Panc1 (cell line): ENCODE measurements at regions not wholly inside any gene's neighbourhood (a gene's known extent, or its start where the extent isn't known, plus 50 kb on each side); places are given as distances from the start of the nearest gene placed in this dataset.

Experiments used
- ATAC-seq: fragments of 200-7000 bp; cut with Tn5 transposase; 2 replicates; pipeline ENCODE4 v1.9.1; 2020; ENCODE audit warnings: mild to moderate bottlenecking, moderate library complexity
- BruUV-seq: library from RNA; stranded (reverse); fragments of 400-500 nt; replicated peaks from 2 replicates; lab custom pipeline; 2021; lab: Mats Ljungman, UMichigan
- CTCF ChIA-PET: fragments of 300-600 bp; sonication (Branson Sonifier 250); formaldehyde crosslinking; loops from one replicate; lab custom pipeline; 2022; ENCODE audit warnings: antibody characterized with exemption; lab: Charles Lee
- POLR2A ChIA-PET: fragments of 300-600 bp; sonication (Branson Sonifier 250); formaldehyde crosslinking; loops from one replicate; lab custom pipeline; 2022; ENCODE audit warnings: antibody characterized with exemption; lab: Charles Lee
- DNase-seq: peaks from one replicate; pipeline ENCODE4 v3.0.0-alpha.2; 2010; ENCODE audit warnings: low read depth, low spot score
- H3K27ac ChIP-seq: 2 replicates; pipeline ENCODE4 v1.5.1; 2011; ENCODE audit warnings: mild to moderate bottlenecking, low read length, inconsistent platforms
- H3K27me3 ChIP-seq: fragments of 200-500 bp; sonication (Bioruptor generic); 2 replicates; pipeline ENCODE4 v1.6.0; 2014; ENCODE audit warnings: low read length, inconsistent platforms; ENCODE audit not compliant: control insufficient read depth, insufficient read depth
- H3K36me3 ChIP-seq: fragments of 200-500 bp; sonication (Bioruptor generic); 2 replicates; pipeline ENCODE4 v1.5.1; 2014; ENCODE audit warnings: inconsistent platforms, mild to moderate bottlenecking, low read length, moderate library complexity; ENCODE audit not compliant: control insufficient read depth, insufficient read depth
- H3K4me1 ChIP-seq: 2 replicates; pipeline ENCODE4 v1.5.1; 2011; ENCODE audit warnings: inconsistent platforms, mild to moderate bottlenecking, low read length, moderate library complexity; ENCODE audit not compliant: control insufficient read depth, insufficient read depth
- H3K4me3 ChIP-seq, 2 experiments: 2 replicates each; pipeline ENCODE4 v1.5.1; 2011 to 2012; ENCODE audit warnings: low read depth in 2 of 2, low read length in 2 of 2, mild to moderate bottlenecking in 2 of 2, inconsistent platforms in 1 of 2, moderate library complexity in 1 of 2
- H3K9me3 ChIP-seq: fragments of 200-500 bp; sonication (Bioruptor generic); 2 replicates; pipeline ENCODE4 v1.5.1; 2014; ENCODE audit warnings: low read depth, mild to moderate bottlenecking, inconsistent platforms, low read length, moderate library complexity; ENCODE audit not compliant: control insufficient read depth, insufficient read depth
- POLR2AphosphoS5 ChIP-seq: IDR thresholded peaks from 2 replicates; pipeline ENCODE4 v1.6.1; 2012; ENCODE audit warnings: mild to moderate bottlenecking, low read depth, low read length, moderate library complexity
- SIN3A ChIP-seq: IDR thresholded peaks from 2 replicates; pipeline ENCODE4 v1.6.1; 2012; ENCODE audit warnings: low read depth, mild to moderate bottlenecking, low read length, moderate library complexity, borderline replicate concordance; ENCODE audit not compliant: insufficient read depth
- TCF7L2 ChIP-seq: IDR thresholded peaks from 2 replicates; pipeline ENCODE4 v1.6.1; 2011; ENCODE audit warnings: mild to moderate bottlenecking, low read depth, low read length, inconsistent platforms
- in situ Hi-C: cut with HindIII; loops from 2 replicates; pipeline ENCODE4 v1.10.0; 2016; ENCODE audit warnings: low sequenced_read_pairs, low pct_unique_long_range_greater_than_20kb
- intact Hi-C: fragments of 100-400 bp; cut with micrococcal nuclease; formaldehyde crosslinking; loops from one replicate; pipeline ENCODE4 v1.10.0; 2022; ENCODE audit not compliant: unreplicated experiment
- TF ChIP-seq, protein P1 (sequence below), 2 experiments: IDR thresholded peaks; 2 replicates each; pipeline ENCODE4 v1.6.1; 2011 to 2012; ENCODE audit warnings: low read depth in 2 of 2, control low read depth in 1 of 2, low read length in 1 of 2, mild to moderate bottlenecking in 1 of 2, moderate library complexity in 1 of 2; ENCODE audit not compliant: insufficient read depth in 1 of 2
- TF ChIP-seq, protein P2 (sequence below): fragments of 450-650 bp; IDR thresholded peaks from 2 replicates; pipeline ENCODE4 v1.5.1; 2017; ENCODE audit warnings: mild to moderate bottlenecking

DNA sequence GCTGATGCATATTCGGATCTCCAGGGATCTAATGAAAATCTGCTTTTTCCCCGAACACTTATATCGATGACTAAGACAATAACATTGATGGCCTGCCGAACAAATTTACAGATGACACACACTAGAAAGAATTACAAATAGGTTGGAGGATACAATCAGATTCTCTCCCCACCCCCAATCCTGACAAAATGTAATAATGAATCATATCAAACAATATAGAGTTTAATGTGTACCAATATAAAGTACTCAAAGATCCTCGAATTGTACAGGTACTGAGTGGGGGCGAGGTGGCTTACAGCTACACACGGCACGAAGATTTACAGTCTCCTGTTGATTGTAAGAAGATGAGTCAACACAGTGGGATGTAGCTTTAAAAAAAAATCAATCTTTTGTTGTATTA lies 182.7 kb upstream of the MKLN1 start:
- Histone ChIP-seq H3K27me3 (no peaks in the 10 kb centered on the region), H3K4me3 (no peak overlapping the region), H3K4me1 (no peaks in the 10 kb centered on the region), H3K9me3 (no peaks in the 10 kb centered on the region), H3K36me3 (no peaks in the 10 kb centered on the region), H3K27ac (no peak overlapping the region)
- BruUV-seq, result no TSS peak
- intact Hi-C loops, result no loop called here
- POLR2A ChIA-PET, result no interaction called here
- TF ChIP-seq SIN3A, result no peak
- TF ChIP-seq POLR2AphosphoS5, result no peak
- TF ChIP-seq, protein P1, sequence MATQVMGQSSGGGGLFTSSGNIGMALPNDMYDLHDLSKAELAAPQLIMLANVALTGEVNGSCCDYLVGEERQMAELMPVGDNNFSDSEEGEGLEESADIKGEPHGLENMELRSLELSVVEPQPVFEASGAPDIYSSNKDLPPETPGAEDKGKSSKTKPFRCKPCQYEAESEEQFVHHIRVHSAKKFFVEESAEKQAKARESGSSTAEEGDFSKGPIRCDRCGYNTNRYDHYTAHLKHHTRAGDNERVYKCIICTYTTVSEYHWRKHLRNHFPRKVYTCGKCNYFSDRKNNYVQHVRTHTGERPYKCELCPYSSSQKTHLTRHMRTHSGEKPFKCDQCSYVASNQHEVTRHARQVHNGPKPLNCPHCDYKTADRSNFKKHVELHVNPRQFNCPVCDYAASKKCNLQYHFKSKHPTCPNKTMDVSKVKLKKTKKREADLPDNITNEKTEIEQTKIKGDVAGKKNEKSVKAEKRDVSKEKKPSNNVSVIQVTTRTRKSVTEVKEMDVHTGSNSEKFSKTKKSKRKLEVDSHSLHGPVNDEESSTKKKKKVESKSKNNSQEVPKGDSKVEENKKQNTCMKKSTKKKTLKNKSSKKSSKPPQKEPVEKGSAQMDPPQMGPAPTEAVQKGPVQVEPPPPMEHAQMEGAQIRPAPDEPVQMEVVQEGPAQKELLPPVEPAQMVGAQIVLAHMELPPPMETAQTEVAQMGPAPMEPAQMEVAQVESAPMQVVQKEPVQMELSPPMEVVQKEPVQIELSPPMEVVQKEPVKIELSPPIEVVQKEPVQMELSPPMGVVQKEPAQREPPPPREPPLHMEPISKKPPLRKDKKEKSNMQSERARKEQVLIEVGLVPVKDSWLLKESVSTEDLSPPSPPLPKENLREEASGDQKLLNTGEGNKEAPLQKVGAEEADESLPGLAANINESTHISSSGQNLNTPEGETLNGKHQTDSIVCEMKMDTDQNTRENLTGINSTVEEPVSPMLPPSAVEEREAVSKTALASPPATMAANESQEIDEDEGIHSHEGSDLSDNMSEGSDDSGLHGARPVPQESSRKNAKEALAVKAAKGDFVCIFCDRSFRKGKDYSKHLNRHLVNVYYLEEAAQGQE (IDR thresholded peaks at IDR 0.05; ENCODE audit: insufficient read depth in 1 of 2, low read depth in 2 of 2, low read length in 1 of 2), result no peak
- no peak for TF ChIP-seq TCF7L2
- TF ChIP-seq, protein P2, sequence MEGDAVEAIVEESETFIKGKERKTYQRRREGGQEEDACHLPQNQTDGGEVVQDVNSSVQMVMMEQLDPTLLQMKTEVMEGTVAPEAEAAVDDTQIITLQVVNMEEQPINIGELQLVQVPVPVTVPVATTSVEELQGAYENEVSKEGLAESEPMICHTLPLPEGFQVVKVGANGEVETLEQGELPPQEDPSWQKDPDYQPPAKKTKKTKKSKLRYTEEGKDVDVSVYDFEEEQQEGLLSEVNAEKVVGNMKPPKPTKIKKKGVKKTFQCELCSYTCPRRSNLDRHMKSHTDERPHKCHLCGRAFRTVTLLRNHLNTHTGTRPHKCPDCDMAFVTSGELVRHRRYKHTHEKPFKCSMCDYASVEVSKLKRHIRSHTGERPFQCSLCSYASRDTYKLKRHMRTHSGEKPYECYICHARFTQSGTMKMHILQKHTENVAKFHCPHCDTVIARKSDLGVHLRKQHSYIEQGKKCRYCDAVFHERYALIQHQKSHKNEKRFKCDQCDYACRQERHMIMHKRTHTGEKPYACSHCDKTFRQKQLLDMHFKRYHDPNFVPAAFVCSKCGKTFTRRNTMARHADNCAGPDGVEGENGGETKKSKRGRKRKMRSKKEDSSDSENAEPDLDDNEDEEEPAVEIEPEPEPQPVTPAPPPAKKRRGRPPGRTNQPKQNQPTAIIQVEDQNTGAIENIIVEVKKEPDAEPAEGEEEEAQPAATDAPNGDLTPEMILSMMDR, result no peak
- CTCF ChIA-PET, result no interaction called here
- peak; percentile 65; the same call in 1 of the 2 replicates for ATAC-seq
- no peak for DNase-seq
- in situ Hi-C loops, result no loop called here

DNA sequence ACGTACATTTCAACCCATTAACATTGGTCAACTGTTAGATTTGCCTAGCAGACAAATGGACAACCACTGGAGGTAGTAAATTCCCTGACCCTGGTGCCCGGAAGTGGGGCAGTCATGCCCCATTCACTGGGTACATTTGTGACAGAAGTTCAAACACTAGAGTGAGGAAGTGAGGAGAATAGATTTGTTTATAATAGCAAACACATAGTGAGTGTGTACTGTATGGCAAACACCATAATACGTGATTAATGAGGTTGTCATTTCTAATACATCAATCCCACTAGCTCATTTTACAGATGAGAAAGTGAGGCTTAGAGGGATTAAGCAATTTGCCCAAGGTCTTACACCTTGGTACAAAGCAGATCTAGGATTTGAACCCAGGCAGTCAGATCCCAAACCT lies 181.9 kb upstream of the MKLN1 start:
- DNase-seq (peak; percentile 72), ATAC-seq (peak; percentile 42; the same call in 1 of the 2 replicates)
- no peaks in the 10 kb centered on the region for H3K36me3 ChIP-seq
- H3K4me3 ChIP-seq, result no peak overlapping the region
- TF ChIP-seq, protein P2, result no peak
- TF ChIP-seq POLR2AphosphoS5 (no peak), TCF7L2 (no peak), SIN3A (no peak)
- TF ChIP-seq, protein P1 (IDR thresholded peaks at IDR 0.05; ENCODE audit: insufficient read depth in 1 of 2, low read depth in 2 of 2, low read length in 1 of 2), result no peak
- BruUV-seq, result no TSS peak
- no peak overlapping the region for H3K27ac ChIP-seq
- ChIA-PET CTCF (no interaction called here), POLR2A (interaction anchor here (0.7 kb wide), 1 partner anchor 187 kb away, joined by 3 read pairs; no protein-coding TSS in a partner anchor)
- H3K27me3 ChIP-seq, result no peaks in the 10 kb centered on the region
- H3K9me3 ChIP-seq, result no peaks in the 10 kb centered on the region
- intact Hi-C loops (no loop called here), in situ Hi-C loops (no loop called here)
- H3K4me1 ChIP-seq, result no peaks in the 10 kb centered on the region
